ENCODE measurements at regions not wholly inside any gene's neighbourhood (a gene's known extent, or its start where the extent isn't known, plus 50 kb on each side); places are given as distances from the start of the nearest gene placed in this dataset.
A peak's percentile ranks its signal among the peaks of the same experiment; 100 is the strongest.

DNA sequence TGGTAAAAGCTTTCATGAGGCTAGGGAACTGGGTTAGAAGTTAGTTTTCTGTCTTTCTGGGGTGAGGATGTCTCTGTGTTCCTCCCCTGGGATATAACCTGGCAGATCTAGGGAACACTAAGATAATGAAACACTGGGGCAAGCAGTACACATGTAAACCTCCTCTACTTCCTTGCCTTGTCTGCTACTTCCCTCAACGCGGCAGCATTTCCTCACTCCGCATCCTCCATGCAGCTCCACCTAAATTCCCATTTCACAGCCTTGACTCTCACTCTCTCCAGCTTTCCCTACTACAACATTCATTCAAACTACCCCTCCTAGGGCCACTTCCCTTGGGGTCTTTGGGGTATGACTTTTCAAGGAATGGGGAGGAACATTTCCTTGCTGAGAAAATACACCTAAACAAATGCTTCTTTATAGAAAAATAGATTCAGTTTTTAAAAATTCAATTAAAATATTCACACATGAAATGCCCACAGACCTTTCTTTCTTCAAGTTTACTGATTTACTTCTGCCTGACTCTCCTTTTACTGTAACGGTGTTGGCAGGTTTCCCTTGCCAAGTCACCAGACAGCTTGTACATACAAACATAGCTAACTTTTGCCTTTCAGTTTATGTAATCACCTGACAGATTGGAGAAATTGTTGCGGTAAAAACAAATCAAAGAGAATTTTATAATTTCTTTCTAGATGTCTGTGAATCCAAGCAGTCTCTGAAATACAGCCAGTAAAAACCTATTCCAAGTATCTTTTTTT lies 90.1 kb downstream of the TNFSF18 start:
- TF ChIP-seq, protein P1, sequence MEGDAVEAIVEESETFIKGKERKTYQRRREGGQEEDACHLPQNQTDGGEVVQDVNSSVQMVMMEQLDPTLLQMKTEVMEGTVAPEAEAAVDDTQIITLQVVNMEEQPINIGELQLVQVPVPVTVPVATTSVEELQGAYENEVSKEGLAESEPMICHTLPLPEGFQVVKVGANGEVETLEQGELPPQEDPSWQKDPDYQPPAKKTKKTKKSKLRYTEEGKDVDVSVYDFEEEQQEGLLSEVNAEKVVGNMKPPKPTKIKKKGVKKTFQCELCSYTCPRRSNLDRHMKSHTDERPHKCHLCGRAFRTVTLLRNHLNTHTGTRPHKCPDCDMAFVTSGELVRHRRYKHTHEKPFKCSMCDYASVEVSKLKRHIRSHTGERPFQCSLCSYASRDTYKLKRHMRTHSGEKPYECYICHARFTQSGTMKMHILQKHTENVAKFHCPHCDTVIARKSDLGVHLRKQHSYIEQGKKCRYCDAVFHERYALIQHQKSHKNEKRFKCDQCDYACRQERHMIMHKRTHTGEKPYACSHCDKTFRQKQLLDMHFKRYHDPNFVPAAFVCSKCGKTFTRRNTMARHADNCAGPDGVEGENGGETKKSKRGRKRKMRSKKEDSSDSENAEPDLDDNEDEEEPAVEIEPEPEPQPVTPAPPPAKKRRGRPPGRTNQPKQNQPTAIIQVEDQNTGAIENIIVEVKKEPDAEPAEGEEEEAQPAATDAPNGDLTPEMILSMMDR (IDR thresholded peaks at IDR 0.05; ENCODE audit: insufficient read depth, low read length, poor library complexity, severe bottlenecking): no peak
- Histone ChIP-seq H3K27me3 (ENCODE audit: control insufficient read depth, insufficient read depth, low read length) (no peaks in the 10 kb centered on the region), H3K36me3 (ENCODE audit: control insufficient read depth, insufficient read depth, low read length) (no peaks in the 10 kb centered on the region), H3K4me3 (ENCODE audit: low read depth, low read length) (no peak overlapping the region)
- no peak for DNase-seq (ENCODE audit: low read depth)

DNA sequence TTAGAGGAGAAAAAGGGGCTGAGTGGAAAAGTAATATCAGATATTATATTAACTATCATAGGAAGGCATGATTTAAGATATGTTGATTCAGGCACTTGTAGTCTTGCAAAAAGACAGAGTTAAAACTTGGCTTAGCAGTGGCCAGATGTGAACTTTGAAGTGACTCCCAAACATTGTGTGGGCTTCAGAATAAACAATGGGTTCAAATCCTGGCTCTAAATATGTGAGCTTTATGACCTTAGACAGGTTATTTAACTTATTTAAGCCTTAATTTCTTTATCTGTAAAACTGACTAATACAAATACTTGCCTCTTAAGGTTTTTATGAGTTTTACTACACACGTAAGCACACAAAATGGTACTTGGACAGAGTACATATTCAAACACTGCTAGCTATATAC lies 85.9 kb downstream of the TNFSF18 start:
- H3K36me3 ChIP-seq (ENCODE audit: control insufficient read depth, insufficient read depth, low read length): no peaks in the 10 kb centered on the region
- no peak for DNase-seq (ENCODE audit: low read depth)
- H3K27me3 ChIP-seq (ENCODE audit: control insufficient read depth, insufficient read depth, low read length): no peaks in the 10 kb centered on the region
- H3K4me3 ChIP-seq (ENCODE audit: low read depth, low read length): no peak overlapping the region
- TF ChIP-seq, protein P1 (IDR thresholded peaks at IDR 0.05; ENCODE audit: insufficient read depth, low read length, poor library complexity, severe bottlenecking): no peak

DNA sequence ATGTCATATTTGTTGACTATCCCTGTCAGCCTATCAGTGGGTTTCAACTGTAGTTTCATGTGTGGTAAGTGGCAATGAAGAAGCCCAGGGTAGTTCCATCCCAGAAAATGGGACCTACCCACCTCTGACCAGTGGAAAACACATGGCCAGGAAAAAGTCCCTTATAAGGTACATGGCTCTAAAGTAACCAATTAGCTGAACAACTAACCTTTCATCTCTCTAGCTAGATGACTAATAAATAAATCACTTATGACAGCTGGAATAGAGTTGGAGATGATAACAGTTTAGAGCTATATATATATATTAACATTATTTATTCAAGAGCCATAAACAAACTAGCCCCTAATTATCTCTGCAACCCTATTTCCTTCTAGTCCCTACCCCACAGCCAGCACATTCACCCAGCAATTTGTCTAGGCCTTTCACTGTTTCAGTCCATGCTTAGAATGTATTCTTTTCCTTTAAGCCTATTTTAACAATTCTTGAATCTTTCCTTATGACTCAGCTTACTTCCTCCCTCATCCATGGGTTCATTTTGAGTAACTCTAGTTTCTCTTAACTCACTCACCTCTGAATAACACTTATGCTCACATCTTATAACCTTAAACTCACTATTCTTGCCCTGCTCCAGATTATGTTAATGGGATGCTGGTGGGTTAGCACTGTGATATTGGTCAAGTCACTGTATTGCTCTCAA lies 83.7 kb downstream of the TNFSF18 start:
- DNase-seq (ENCODE audit: low read depth): no peak
- Histone ChIP-seq H3K27me3 (ENCODE audit: control insufficient read depth, insufficient read depth, low read length) (no peaks in the 10 kb centered on the region), H3K4me3 (ENCODE audit: low read depth, low read length) (no peak overlapping the region), H3K36me3 (ENCODE audit: control insufficient read depth, insufficient read depth, low read length) (no peaks in the 10 kb centered on the region)
- TF ChIP-seq, protein P1 (IDR thresholded peaks at IDR 0.05; ENCODE audit: insufficient read depth, low read length, poor library complexity, severe bottlenecking): no peak

DNA sequence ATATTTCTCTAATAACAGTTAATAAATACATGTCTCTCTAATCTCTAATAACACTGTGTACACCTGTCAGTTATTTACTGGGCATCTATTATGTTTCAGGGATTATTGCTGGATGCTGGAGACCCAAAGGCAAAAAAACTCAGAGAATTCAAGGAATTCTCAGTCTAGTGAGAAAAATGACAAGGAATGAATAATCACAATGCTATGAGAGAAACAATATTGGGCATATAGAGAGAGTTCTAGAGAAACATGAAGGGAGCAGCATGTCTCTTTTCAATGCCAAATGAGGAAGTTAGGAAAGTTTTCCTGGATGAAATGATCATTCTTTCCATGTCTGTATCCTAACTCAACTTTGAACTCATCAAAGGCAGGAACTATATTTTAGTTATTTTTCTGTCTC lies 82.8 kb downstream of the TNFSF18 start:
- DNase-seq (ENCODE audit: low read depth): no peak
- Histone ChIP-seq H3K36me3 (ENCODE audit: control insufficient read depth, insufficient read depth, low read length) (no peaks in the 10 kb centered on the region), H3K4me3 (ENCODE audit: low read depth, low read length) (no peak overlapping the region), H3K27me3 (ENCODE audit: control insufficient read depth, insufficient read depth, low read length) (no peaks in the 10 kb centered on the region)
- TF ChIP-seq, protein P1 (IDR thresholded peaks at IDR 0.05; ENCODE audit: insufficient read depth, low read length, poor library complexity, severe bottlenecking): no peak

DNA sequence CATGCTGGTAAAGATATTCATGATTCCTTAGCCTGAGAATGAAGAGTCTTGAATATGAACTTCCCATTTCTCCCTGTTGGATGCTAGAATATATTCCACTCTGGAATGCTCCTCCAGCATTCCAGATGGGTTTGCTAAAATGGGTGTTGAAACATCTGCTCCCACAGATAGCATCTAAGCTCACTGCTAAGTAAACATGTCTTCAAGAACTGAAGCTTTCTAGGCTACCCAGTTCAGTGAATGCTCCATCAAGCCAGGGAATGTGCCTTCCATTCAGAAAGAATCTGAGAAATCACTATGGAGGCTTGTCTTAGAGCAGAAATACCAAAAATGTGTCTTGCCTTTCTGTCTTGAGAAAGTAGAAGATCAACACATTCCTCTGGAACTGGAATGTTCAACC lies 81.1 kb downstream of the TNFSF18 start:
- peak; percentile 51 for DNase-seq (ENCODE audit: low read depth)
- Histone ChIP-seq H3K4me3 (ENCODE audit: low read depth, low read length) (no peak overlapping the region), H3K27me3 (ENCODE audit: control insufficient read depth, insufficient read depth, low read length) (no peaks in the 10 kb centered on the region), H3K36me3 (ENCODE audit: control insufficient read depth, insufficient read depth, low read length) (no peaks in the 10 kb centered on the region)
- TF ChIP-seq, protein P1 (IDR thresholded peaks at IDR 0.05; ENCODE audit: insufficient read depth, low read length, poor library complexity, severe bottlenecking): no peak
